Stimulated activated CD4-positive, alpha-beta T cell treated with anti-CD3 and anti-CD28 coated beads, Interleukin-12 subunit alpha, Interleukin-12 subunit beta, amount 100 ng/mL, for 48 hours (primary cell): ENCODE measurements at regions not wholly inside any gene's neighbourhood (a gene's known extent, or its start where the extent isn't known, plus 50 kb on each side); places are given as distances from the start of the nearest gene placed in this dataset.
"Not testable (repeated sequence)": the region's sequence is repeated elsewhere in the genome, so short reads cannot be mapped to it uniquely, and the experiment has no call there.

ENCODE experiments used
- DNase-seq, 3 donors: peaks; one replicate each; pipeline ENCODE4 v3.0.0-alpha.2; 2020; ENCODE audit warnings: low read depth in 2 of 3, low spot score in 1 of 3

DNA sequence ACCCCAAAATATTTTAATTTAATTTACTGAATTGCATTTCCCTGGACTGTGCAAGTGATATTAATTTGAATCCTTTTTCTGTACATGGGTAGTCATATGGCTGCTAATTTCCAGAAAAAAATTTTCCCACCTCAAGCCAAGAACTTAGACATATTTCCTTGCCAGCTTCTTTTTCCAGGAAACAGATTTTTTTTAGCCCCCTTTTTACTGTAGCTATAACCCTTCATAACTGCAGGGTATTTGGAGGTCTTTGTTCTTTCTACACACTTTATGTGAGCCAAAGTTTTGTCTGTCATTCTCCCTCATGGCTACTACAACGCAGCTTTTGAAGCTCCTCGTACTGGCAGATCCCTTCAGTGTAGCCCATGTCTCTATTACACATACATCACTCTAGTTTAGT, 261.2 kb upstream of the PIK3R1 start:
- no peak for DNase-seq

DNA sequence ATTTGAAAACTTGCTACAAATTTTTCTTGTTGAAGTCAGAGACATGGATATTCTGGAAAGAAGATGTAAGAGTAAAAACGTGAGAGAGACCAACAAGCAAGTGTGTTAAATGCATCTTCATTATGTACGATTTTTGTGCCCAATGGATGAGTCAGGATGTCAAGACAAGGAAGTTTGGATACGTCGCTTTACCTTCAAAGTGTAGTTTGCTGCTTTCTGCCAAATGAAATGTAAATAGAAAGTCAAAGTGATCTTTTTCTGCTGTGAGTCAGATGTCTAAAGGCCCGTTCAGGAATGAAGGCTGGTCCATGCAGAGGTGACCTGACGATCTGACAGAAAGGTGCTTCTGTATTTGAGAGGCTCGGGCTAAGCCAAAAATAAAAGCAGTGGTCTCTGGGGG, 273.1 kb upstream of the PIK3R1 start:
- no peak for DNase-seq

DNA sequence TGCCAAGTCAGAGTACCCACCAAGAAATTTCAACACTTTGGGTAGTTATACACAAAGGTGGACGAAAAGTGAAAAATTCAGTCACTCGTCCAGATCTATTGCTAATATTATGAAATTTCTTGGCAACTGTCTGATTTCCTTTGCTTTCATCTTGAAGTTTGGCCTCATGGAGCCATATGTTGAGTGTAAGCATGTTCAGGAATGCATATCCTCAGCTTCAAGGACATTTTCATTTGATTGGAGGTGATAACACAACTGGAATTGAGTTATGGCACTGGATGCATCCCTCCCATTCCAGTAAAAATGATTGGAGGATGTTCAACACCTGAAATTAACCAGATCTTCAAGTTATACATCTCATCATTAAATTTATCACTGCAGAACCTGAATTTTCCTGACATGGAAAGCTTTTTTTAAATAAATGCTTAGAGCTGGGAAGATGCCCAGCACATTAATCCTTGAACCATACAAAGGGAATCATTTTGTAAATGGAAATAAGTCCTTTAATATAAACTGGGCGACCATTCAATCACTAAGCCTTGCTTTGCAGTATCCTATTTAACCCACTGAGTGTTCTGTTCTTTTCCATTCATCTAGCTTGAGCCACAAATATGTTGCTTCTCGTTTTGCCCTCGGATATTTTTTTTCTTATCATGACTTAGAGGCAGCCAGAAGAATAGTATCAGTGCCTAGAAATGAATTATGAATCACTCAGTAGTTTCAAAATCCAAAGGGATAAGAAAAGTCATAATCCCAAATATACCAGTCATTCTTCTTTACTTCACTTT, 273.7 kb upstream of the PIK3R1 start:
- DNase-seq = no peak

DNA sequence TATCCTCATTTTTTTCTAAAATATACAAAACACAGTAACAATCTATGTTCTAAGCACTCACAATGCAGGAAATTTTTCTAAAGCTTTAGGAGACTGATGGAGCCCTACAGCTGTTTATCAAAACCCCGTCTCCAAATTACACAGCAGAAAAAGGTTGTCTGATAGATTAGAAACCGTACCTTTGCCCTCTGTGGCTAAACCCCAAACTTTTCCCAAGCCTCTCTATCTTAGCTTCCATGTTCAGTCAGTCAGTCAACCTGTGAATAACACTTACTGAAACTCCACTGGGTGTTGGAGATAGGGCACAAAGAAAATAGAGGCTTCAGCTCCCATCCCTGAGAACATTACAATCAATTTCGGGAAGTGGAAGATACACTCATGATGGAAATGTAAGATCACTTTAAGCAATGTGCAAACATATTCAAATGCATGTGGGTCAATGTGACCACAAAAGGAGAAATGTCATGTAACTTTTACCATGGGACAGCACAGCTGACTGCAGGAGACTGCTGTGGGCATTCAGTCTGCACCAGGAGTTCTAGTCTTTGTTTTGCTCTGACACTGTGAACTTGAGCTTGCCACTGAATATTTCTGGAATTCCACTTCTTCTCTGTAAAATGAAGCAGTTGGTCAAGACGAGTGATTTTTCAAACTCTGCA, 279.5 kb upstream of the PIK3R1 start:
- no peak for DNase-seq

DNA sequence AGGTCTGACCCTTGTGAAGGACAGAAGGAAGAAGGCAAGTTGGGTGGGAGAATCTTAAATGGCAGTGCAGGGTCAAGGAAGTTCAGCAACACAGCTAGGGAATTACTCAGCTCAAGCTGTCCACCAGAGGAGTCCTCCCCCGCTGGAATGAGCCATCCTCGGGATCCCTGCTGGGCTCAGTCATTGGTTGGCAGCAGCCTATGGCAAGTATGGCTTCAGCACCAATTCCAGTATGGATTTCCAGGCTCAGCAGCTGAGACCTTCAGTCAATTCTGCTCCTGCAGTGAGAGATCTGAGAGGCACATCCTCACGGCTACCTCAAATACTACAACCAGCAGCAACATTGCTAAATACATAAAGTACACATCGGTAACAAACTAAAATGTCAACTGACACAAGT, 280.6 kb upstream of the PIK3R1 start:
- DNase-seq = no peak

DNA sequence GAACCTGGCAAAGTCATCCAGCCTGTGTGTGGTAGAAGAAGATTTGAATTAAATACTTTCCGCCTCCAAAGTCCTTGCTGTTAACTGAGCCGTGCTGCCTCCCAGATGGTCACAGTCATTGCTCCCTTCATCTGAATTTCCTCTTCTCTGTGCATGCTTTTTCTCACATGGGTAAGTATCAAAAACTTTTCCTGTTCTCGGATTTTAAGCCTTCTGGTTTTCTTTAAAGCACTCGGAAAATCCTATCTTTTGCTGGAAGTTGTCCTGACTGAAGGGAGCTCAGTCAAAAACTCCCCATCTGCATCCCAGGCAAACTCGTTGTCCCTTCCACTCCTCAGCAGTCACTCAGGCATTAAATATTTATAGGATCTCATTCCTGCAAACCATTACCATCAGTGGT, 290.0 kb upstream of the PIK3R1 start:
- DNase-seq = no peak

DNA sequence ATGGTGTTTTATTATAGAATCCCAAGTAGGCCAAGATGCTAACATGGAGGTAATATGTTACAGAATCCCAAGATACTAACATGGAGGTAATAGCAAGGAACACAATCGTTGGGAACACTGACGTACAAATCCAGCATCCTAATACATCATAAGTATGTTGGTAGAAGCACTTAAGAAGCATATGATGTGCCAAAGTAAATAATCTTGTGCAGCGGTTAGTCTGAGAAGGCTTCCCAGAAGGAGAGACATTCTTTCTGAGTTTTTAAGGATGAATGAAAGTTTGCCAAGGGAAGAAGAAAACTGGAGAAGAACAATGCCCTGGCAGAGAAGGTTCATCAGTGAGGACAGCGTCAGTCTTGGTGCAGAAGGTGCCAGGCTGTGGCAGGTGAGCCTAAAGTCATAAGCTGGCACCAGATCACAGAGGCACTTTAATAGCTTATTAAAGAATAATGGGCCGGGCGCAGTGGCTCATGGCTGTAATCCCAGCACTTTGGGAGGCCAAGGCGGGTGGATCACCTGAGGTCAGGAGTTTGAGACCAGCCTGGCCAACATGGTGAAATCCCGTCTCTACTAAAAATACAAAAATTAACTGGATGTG, 294.5 kb upstream of the PIK3R1 start:
- no peak for DNase-seq

DNA sequence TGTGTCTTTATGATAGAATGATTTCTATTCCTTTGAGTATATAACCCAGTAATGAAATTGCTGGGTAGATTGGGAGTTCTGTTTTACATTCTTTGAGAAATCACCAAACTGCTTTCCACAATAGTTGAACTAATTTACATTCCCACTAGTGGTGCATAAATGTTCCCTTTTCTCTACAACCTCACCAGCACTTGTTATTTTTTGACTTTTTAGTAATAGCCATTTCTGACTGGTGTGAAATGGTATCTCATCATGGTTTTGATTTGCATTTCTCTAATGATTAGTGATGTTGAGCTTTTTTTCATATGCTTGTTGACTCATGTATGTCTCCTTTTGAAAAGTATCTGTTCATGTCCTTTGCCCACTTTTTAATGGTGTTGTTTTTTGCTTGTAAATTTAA, 296.0 kb upstream of the PIK3R1 start:
- DNase-seq = not testable (repeated sequence)

DNA sequence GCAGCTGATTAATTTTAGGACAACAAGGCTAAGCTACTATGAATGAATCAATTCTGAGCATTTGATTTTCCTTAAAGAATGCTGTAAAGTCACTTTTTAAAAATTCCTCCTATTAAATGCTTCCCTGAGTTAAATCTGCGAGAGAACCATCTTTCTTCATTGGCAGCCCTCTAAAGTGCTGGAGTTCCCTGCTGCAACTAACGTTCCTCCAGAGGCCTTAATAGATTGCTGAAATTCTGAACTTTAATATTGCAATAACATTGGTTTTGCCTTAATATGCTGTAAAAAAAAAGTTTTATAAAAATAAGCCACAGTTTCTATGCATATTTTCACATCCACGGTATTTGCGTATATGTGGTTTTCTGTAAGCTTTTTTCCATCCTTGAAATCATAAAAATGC, 298.0 kb upstream of the PIK3R1 start:
- DNase-seq = no peak

DNA sequence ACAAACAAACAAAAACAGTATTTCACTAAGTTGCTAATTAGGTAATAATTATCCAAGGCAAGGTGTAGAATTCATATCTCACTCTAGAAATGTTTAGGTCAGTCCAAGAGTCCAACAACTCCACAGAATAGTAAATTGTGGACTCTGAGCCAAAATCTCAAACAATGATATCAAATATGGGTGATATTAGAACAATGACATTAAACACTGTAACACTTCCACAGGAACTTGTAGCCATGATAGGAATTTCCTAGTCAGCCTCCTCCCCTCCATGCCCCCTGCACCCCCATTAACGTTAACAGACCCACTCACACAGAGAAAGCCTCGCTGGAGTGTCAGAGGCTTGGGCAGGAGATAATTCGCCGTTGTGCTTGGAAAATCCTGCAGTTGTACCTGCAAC, 305.0 kb upstream of the PIK3R1 start:
- no peak for DNase-seq

DNA sequence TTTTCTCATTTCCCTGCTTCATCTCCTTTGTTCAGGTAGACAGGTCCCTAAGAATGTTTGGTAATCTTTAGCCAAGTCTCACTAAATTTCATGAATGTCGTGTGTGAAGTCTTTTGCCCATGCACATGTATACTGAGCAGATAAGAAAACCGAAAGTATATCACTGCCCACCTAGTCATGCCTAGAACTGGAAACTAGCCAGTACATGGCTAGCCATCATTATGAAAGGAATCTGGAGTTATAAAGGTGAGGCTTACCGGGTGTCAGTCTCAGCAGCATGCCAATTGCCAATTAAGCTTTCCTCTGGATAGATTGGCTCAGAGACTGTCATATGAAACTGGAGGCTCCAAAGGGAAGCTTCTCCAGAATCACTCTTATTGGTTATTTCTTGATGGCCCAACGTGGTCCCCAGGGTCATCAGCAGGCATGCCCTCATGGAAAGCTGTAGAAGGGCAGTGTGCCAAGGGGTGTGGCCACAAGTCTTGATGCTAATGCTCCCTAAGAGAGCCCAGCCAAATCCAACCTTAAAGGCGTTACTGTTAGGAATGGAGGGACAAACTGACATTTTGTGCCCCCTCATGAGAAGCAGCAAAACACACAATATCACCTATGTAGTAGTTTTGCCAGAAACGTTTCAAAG, 307.3 kb upstream of the PIK3R1 start:
- no peak for DNase-seq

DNA sequence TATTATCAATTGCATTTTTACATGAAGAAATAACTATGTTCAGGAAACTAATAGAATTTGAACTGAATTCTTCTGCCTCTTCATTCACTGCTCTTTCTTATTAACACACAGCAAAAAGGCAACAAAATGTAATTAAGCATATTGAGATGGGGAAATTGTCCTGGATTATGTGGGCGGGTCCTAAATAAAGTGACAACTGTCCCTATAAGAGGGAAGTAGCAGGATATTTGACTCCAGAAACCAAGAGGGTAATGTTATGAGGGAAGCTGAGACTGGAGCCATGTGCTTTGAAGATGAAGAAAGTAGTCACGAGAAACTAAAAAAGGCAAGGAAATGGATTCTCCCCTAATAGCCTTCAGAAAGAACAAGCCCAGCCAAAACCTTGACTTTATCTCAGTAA, 311.2 kb upstream of the PIK3R1 start:
- DNase-seq = no peak

DNA sequence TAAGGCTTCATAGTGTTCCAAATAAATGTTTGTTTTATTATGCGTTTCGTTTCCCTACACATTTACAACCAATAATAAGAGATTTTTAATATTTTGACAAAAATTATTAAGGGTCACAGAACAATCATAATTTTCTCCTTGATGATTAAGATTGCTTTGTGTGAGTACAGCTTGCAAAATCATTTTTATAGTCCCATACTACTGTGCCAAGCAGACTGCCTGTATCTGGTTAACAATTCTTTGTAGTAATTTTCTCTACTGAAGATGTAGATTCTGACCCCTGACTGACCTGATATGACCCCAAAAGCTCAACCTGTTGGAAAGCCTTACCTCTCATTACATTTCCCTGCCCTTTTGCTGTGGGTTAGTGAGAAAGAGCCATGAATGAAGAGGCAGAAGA, 311.9 kb upstream of the PIK3R1 start:
- DNase-seq = no peak

DNA sequence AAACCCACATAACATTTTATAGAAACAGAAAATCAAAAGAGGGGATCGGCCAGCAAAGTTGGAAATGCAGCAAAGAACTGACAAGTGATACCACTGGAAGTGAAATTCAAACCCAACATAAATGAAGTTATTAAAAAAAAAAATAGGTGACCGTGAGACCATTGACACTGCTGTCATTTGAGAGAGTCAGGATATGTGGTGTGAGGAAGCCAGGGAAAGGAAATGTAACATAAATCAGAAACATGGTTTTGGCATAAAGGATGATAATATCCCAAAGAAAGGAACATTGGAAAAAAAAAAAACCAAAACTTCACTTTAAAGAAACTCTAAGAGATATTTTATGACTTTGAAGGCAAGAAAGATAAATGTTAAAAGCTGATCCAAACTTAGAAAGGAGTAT, 312.4 kb upstream of the PIK3R1 start:
- DNase-seq = no peak

DNA sequence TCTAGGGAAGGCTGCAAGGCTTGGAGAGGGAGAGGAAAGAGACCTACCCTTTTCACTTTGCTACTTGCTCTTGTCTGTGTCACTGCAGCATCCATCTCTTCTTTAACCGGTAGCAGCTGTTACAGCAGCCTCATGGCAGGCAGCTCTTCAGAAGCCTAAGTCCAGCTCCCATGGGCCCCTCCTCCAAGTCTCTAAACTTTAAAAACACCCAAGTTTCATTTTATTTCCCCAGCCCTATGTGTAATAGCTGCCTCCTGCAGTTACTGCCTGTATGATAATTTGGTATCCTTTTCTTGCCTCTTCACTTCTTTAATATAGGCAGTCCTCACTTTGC, 313.1 kb upstream of the PIK3R1 start:
- DNase-seq = no peak

DNA sequence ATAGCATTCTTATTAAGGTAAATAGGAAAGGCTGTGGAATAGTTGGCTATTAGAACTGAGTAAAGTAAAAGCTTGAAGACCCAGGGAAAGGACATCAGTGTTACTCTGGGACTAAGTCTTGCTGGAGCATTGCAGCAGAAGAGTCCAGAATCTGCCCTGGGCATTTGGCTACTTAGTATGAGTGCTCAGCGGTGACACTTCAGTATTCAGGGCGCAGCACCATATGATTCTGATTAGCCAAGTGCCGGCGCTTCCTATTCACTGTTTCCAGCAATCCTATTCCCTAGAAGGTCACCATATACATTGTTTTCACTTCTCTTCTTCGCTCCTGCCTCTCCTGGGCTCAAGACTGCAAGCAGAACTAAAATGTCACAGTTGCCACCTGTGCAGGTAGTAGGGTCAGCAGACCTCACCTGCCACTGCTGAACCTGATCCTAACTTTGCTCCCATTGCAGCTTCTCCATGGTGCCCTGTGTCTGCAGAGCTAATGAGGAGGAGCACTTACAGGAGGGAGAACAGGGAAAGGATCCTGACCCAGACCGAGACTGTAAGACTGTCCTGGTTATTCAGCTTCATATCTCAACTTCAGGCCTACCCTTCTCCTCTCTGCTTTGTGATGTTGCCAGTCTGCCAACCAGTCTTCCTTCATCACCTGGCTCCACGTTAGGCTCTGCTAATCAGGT, 313.6 kb upstream of the PIK3R1 start:
- no peak for DNase-seq

DNA sequence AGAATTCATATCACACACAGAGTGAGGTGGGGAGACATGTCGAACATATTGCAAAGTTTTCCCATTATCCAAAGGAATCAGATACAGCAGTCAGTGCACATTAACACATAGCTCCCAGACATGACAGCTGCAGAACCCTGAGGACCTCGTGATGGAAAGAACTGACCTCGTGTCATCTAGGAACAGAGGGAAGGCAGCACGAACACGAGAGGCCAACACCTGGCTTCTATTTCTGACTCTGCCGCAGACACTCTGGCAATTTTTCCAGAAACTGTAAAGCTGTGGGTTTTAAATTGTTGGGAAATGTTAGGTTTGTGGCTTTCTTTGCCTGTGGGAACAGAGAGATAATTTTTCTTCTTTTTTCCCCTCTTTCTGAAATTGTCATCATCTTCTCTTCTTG, 315.0 kb upstream of the PIK3R1 start:
- DNase-seq = no peak

DNA sequence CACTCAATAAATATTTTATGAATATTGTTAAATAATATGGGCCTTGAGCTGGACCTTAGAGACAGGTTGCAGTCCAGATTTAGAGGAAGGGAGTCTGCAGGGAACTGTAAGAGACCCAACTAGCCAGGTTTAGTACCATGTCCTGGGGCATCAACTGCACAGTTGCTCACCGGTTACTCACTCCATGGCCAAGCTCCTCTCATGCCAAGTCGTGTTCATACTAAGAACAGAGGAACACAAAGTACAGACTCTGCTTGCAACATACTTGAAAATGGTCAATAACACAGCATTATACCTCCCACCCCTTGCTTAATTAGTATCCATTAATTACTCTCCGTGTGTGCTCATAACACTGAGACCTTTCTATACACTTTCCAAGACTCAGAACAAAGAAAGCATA, 317.6 kb upstream of the PIK3R1 start:
- DNase-seq = no peak

DNA sequence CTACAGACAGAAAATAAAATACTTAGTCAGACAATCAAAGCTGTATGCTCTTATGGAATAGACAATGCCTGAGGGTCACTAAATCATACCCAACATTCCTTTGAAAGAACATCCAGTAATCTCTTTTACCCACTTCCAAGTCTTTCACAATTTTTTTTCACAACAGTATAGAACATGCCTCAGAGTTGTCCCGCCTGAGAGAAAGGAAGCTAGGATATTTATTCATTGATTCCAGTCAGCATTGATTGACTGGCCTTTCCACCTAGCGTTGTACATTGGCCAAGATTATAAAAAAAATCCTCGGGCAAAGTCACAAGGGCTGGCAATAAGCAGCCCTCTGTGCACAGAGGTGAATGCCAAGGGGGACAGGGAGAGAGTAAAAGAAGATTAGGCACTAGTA, 318.1 kb upstream of the PIK3R1 start:
- no peak for DNase-seq

DNA sequence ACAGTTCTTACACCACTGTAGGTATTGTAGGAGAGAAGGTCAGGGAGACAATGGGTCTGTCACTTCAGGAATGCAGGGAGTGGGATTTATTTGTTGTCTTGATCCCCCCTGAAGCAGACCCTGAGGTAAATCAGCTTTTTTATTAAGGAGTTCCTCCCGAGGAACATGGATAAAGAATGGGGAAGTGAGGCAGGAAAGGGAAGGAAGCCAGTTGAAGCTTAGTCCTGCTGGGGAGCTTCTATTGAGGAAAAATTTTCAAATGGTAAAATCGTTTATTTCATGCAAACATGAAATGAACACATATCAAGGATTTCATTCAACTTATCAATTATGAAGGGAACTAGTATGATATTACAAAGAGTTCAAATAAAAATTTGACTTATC, 318.6 kb upstream of the PIK3R1 start:
- DNase-seq = no peak

DNA sequence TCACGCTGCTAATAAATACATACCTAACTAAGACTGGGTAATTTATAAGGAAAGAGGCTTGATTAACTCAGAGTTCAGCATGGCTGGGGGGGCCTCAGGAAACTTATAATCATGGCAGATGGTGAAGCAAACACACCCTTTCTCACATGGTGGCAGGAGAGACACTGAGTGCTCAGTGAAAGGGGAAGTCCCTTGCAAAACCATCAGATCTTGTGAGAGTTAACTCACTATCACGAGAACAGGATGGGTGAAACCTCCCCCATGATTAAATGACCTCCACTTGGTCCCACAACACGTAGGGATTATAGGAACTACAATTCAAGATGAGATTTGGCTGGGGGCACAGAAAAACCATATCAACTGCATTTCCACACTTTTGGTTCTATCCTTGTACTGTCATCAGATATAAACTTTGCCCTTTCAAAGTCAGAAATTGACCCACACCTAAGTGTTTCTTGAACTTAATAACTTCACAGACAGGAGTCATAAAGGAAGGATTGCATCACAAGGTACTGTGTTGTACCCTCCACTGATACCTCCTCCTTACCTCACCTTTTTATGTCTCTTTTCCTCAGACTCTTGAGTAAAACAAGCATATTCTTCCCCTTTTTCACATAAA, 319.1 kb upstream of the PIK3R1 start:
- no peak for DNase-seq
